SK-N-SH (cell line): ENCODE measurements at regions not wholly inside any gene's neighbourhood (a gene's known extent, or its start where the extent isn't known, plus 50 kb on each side); places are given as distances from the start of the nearest gene placed in this dataset.

ENCODE experiments used
- CTCF ChIA-PET: fragments of 300-600, 350-600 bp; formaldehyde crosslinking; extraction: SDS; loops from one replicate; lab custom pipeline; 2021; lab: Yijun Ruan, JAX
- POLR2A ChIA-PET: fragments of 350-600 bp; sonication (Branson Sonifier 250); formaldehyde crosslinking; extraction: SDS; loops from one replicate; lab custom pipeline; 2020; ENCODE audit warnings: antibody characterized with exemption, inconsistent platforms; lab: Yijun Ruan, JAX
- DNase-seq: peaks from one replicate; pipeline ENCODE4 v3.0.0; 2012
- H2AFZ ChIP-seq: fragments of 200-600 bp; sonication (generic); 2 replicates; pipeline ENCODE4 v1.8.1; 2016; ENCODE audit warnings: antibody characterized with exemption, mild to moderate bottlenecking, low read depth
- H3F3A ChIP-seq: fragments of 200-600 bp; sonication (generic); replicated peaks from 2 replicates; pipeline ENCODE3; 2016; ENCODE audit warnings: antibody characterized with exemption, mild to moderate bottlenecking; ENCODE audit not compliant: insufficient read depth
- H3K27ac ChIP-seq, 2 experiments: fragments of 200-500 bp in 1 of 2; fragments of 200-600 bp in 1 of 2; sonication (Bioruptor generic) in 1 of 2; sonication (generic), shearing (Covaris generic) in 1 of 2; 2 replicates each; pipeline versions ENCODE4 v1.5.1 to v1.6.1; 2014 to 2016; ENCODE audit warnings: low read depth in 2 of 2, inconsistent platforms in 1 of 2, low read length in 1 of 2, mild to moderate bottlenecking in 1 of 2, mixed read lengths in 1 of 2
- H3K27me3 ChIP-seq: fragments of 200-600 bp; sonication (generic), shearing (Covaris generic); 2 replicates; pipeline ENCODE4 v1.6.1; 2016; ENCODE audit warnings: mixed run types; ENCODE audit not compliant: insufficient read depth
- H3K36me3 ChIP-seq, 2 experiments: fragments of 200-500 bp in 1 of 2; fragments of 200-600 bp in 1 of 2; sonication (Bioruptor generic) in 1 of 2; sonication (generic) in 1 of 2; replicated peaks in 1 of 2; 2 replicates each; pipeline versions ENCODE3 to v1.5.1; 2014 to 2016; ENCODE audit warnings: low read length in 1 of 2, mild to moderate bottlenecking in 1 of 2; ENCODE audit not compliant: insufficient read depth in 2 of 2, control insufficient read depth in 1 of 2
- H3K4me1 ChIP-seq, 2 experiments: fragments of 200-500 bp in 1 of 2; fragments of 200-600 bp in 1 of 2; sonication (Bioruptor generic) in 1 of 2; sonication (generic), shearing (Covaris generic) in 1 of 2; 2 replicates each; pipeline versions ENCODE4 v1.5.1 to v1.6.1; 2014 to 2016; ENCODE audit warnings: low read depth in 1 of 2, low read length in 1 of 2, mixed run types in 1 of 2; ENCODE audit not compliant: insufficient read depth in 2 of 2, control insufficient read depth in 1 of 2
- H3K4me2 ChIP-seq: fragments of 200-600 bp; sonication (generic), shearing (Covaris generic); 2 replicates; pipeline ENCODE4 v1.6.1; 2017; ENCODE audit warnings: mixed run types
- H3K4me3 ChIP-seq, 2 experiments: fragments of 200-500 bp in 1 of 2; fragments of 200-600 bp in 1 of 2; sonication (Bioruptor generic) in 1 of 2; sonication (generic), shearing (Covaris generic) in 1 of 2; 2 replicates each; pipeline versions ENCODE4 v1.5.1 to v1.8.1; 2014 to 2016; ENCODE audit warnings: low read depth in 2 of 2, inconsistent platforms in 1 of 2, low read length in 1 of 2, mild to moderate bottlenecking in 1 of 2, mixed read lengths in 1 of 2, moderate library complexity in 1 of 2
- H3K79me2 ChIP-seq: fragments of 200-600 bp; sonication (generic); 2 replicates; pipeline ENCODE4 v1.8.1; 2017; ENCODE audit warnings: mild to moderate bottlenecking; ENCODE audit not compliant: insufficient read depth
- H3K9ac ChIP-seq: fragments of 200-600 bp; sonication (generic); 2 replicates; pipeline ENCODE4 v1.6.1; 2017; ENCODE audit warnings: mixed run types
- H3K9me2 ChIP-seq: fragments of 200-600 bp; sonication (generic); 2 replicates; pipeline ENCODE4 v1.6.1; 2017; ENCODE audit warnings: mixed run types
- H3K9me3 ChIP-seq: fragments of 200-600 bp; sonication (generic); 2 replicates; pipeline ENCODE4 v1.6.1; 2017; ENCODE audit warnings: mixed run types, mild to moderate bottlenecking, moderate library complexity
- H4K20me1 ChIP-seq: fragments of 200-600 bp; sonication (generic); 2 replicates; pipeline ENCODE4 v1.6.1; 2017; ENCODE audit warnings: mild to moderate bottlenecking, mixed run types; ENCODE audit not compliant: insufficient read depth
- CTCF ChIP-seq: fragments of 200-600 bp; sonication (generic); IDR thresholded peaks from 2 replicates; pipeline ENCODE4 v1.6.1; 2017; ENCODE audit warnings: antibody characterized with exemption, mild to moderate bottlenecking, moderate library complexity
- ELF1 ChIP-seq: IDR thresholded peaks from 2 replicates; pipeline ENCODE4 v1.4.0; 2012
- EP300 ChIP-seq, 2 experiments: IDR thresholded peaks; 2 replicates each; pipeline versions ENCODE4 v1.4.0 to v1.6.1; 2012; ENCODE audit warnings: borderline replicate concordance in 1 of 2, low read depth in 1 of 2, low read length in 1 of 2
- FOSL2 ChIP-seq: IDR thresholded peaks from 2 replicates; pipeline ENCODE4 v1.4.0; 2012; ENCODE audit warnings: low read depth, mild to moderate bottlenecking, moderate library complexity, borderline replicate concordance
- FOXJ3 ChIP-seq: sonication (generic); formaldehyde crosslinking; IDR thresholded peaks from 2 replicates; pipeline ENCODE4 v1.5.1; 2020; ENCODE audit warnings: mild to moderate bottlenecking, missing genetic modification reagents
- GABPA ChIP-seq: IDR thresholded peaks from 2 replicates; pipeline ENCODE4 v1.4.0; 2012; ENCODE audit warnings: low read depth, mild to moderate bottlenecking
- GATA2 ChIP-seq: sonication (generic); formaldehyde crosslinking; IDR thresholded peaks from 2 replicates; pipeline ENCODE4 v1.5.0; 2020; ENCODE audit warnings: mild to moderate bottlenecking, missing genetic modification reagents
- IRF3 ChIP-seq: fragments of 150-350 bp; IDR thresholded peaks from 2 replicates; pipeline ENCODE4 v1.6.1; 2016; ENCODE audit warnings: mild to moderate bottlenecking, low read depth, low read length
- JUND ChIP-seq: IDR thresholded peaks from 2 replicates; pipeline ENCODE4 v1.4.0; 2012
- MAX ChIP-seq: IDR thresholded peaks from 2 replicates; pipeline ENCODE4 v1.4.0; 2012; ENCODE audit warnings: low read depth
- NRF1 ChIP-seq: IDR thresholded peaks from 2 replicates; pipeline ENCODE4 v1.6.1; 2012; ENCODE audit warnings: low read depth, mild to moderate bottlenecking, low read length
- PBX3 ChIP-seq: IDR thresholded peaks from 2 replicates; pipeline ENCODE4; 2012
- POLR2AphosphoS5 ChIP-seq: IDR thresholded peaks from 2 replicates; pipeline ENCODE4 v1.6.1; 2012; ENCODE audit warnings: low read depth, low read length
- RAD21 ChIP-seq: IDR thresholded peaks from 2 replicates; pipeline ENCODE4 v1.6.1; 2012; ENCODE audit warnings: mild to moderate bottlenecking, low read length
- RCOR1 ChIP-seq: fragments of 150-350 bp; IDR thresholded peaks from 2 replicates; pipeline ENCODE4 v1.6.1; 2017; ENCODE audit warnings: antibody characterized with exemption, low read length
- RXRA ChIP-seq: IDR thresholded peaks from 2 replicates; pipeline ENCODE4 v1.4.0; 2012; ENCODE audit warnings: low read depth, mild to moderate bottlenecking, borderline replicate concordance
- TCF12 ChIP-seq: IDR thresholded peaks from 2 replicates; pipeline ENCODE4 v1.4.0; 2012
- TEAD4 ChIP-seq: IDR thresholded peaks from 2 replicates; pipeline ENCODE4 v1.4.0; 2012; ENCODE audit warnings: mild to moderate bottlenecking, borderline replicate concordance; ENCODE audit not compliant: insufficient read depth
- USF2 ChIP-seq: fragments of 150-350 bp; IDR thresholded peaks from 2 replicates; pipeline ENCODE4 v1.6.1; 2017; ENCODE audit warnings: antibody characterized with exemption, low read length, low read depth, borderline replicate concordance
- YY1 ChIP-seq: IDR thresholded peaks from 2 replicates; pipeline ENCODE4 v1.4.0; 2012; ENCODE audit warnings: low read depth, mild to moderate bottlenecking
- WGBS: methylation state at CpG from one replicate; pipeline ENCODE4 v1.1.6; 2017; ENCODE audit warnings: low lambda C conversion rate; 5-methylcytosine and 5-hydroxymethylcytosine counted together

- POLR2A ChIA-PET: no interaction called here
- no peaks in the 10 kb centered on the region for H3K9me2 ChIP-seq
- no peak overlapping the region for H2AFZ ChIP-seq
- no peak overlapping the region for H3K4me3 ChIP-seq
- no peaks in the 10 kb centered on the region for H3K9me3 ChIP-seq
- H3K9ac ChIP-seq: no peak overlapping the region
- H3K4me1 ChIP-seq: no peaks in the 10 kb centered on the region
- no peaks in the 10 kb centered on the region for H3K27me3 ChIP-seq
- no peaks in the 10 kb centered on the region for H3K79me2 ChIP-seq
- H4K20me1 ChIP-seq: no peaks in the 10 kb centered on the region
- TF ChIP-seq JUND (no peak), EP300 (IDR thresholded peaks at IDR 0.05; ENCODE audit: borderline replicate concordance in 1 of 2, low read depth in 1 of 2, low read length in 1 of 2) (no peak), RAD21 (no peak), ELF1 (no peak), CTCF (no peak), TCF12 (no peak), USF2 (no peak), TEAD4 (no peak), PBX3 (no peak), FOSL2 (no peak), GABPA (no peak), NRF1 (no peak), GATA2 (no peak)
- TF ChIP-seq, all 33 proteins: peak for 0
- no peak overlapping the region for H3K4me2 ChIP-seq
- CTCF ChIA-PET: no interaction called here
- H3K27ac ChIP-seq: no peak overlapping the region
- H3F3A ChIP-seq: no peaks in the 10 kb centered on the region
- WGBS: 4% methylated on average over 4 of the region's 4 CpGs
- no peaks in the 10 kb centered on the region for H3K36me3 ChIP-seq
- DNase-seq: no peak
Observed at GRCh38 chr5:18213666-18214065, 579.4 kb downstream of the TAF11L14 start.

- Histone ChIP-seq H3K36me3 (no peaks in the 10 kb centered on the region), H2AFZ (no peak overlapping the region), H4K20me1 (no peaks in the 10 kb centered on the region), H3K9me2 (no peaks in the 10 kb centered on the region), H3K4me2 (no peak overlapping the region), H3F3A (no peaks in the 10 kb centered on the region), H3K79me2 (no peaks in the 10 kb centered on the region), H3K4me1 (no peaks in the 10 kb centered on the region), H3K4me3 (no peak overlapping the region), H3K27me3 (no peaks in the 10 kb centered on the region), H3K9me3 (no peaks in the 10 kb centered on the region), H3K9ac (no peak overlapping the region), H3K27ac (no peak overlapping the region)
- CTCF ChIA-PET: interaction anchor here (0.7 kb wide), 1 partner anchor 95 kb away, joined by 3 read pairs; no protein-coding TSS in a partner anchor
- POLR2A ChIA-PET: no interaction called here
- TF ChIP-seq MAX (no peak), POLR2AphosphoS5 (no peak), RCOR1 (no peak), IRF3 (no peak), CTCF (no peak), GATA2 (no peak), PBX3 (no peak), YY1 (no peak), RXRA (no peak), FOXJ3 (CRISPR knock-in tag) (no peak)
- no peak for DNase-seq
- WGBS: 4% methylated on average over 1 of the region's 1 CpG
Observed at GRCh38 chr5:18216016-18216415, 581.8 kb downstream of the TAF11L14 start.
